Caco-2 (cell line): ENCODE measurements at regions not wholly inside any gene's neighbourhood (a gene's known extent, or its start where the extent isn't known, plus 50 kb on each side); places are given as distances from the start of the nearest gene placed in this dataset.
"Not testable (repeated sequence)": the region's sequence is repeated elsewhere in the genome, so short reads cannot be mapped to it uniquely, and the experiment has no call there.

Source experiments
- BruUV-seq: library from RNA; stranded (reverse); fragments of 400-500 nt; replicated peaks from 2 replicates; lab custom pipeline; 2021; lab: Mats Ljungman, UMichigan
- CTCF ChIA-PET: fragments of 300-600 bp; sonication (Branson Sonifier 250); formaldehyde crosslinking; loops from one replicate; lab custom pipeline; 2022; ENCODE audit warnings: antibody characterized with exemption; lab: Charles Lee
- POLR2A ChIA-PET: fragments of 300-600 bp; sonication (Branson Sonifier 250); formaldehyde crosslinking; loops from one replicate; lab custom pipeline; 2022; ENCODE audit warnings: antibody characterized with exemption; lab: Charles Lee
- DNase-seq, 2 experiments: peaks; one replicate each; pipeline versions ENCODE4 v3.0.0 to v3.0.0-alpha.2; 2020 to 2022
- H3K27me3 ChIP-seq: replicated peaks from 2 replicates; pipeline ENCODE4 v1.6.0; 2011; ENCODE audit warnings: low read length; ENCODE audit not compliant: control insufficient read depth, insufficient read depth
- H3K36me3 ChIP-seq: 2 replicates; pipeline ENCODE4 v1.5.1; 2011; ENCODE audit warnings: low read length; ENCODE audit not compliant: control insufficient read depth, insufficient read depth
- H3K4me1 ChIP-seq: fragments of 250-450 bp; sonication (Bioruptor Pico); 2 replicates; pipeline ENCODE4 v1.5.1; 2020; ENCODE audit warnings: mild to moderate bottlenecking
- H3K4me3 ChIP-seq: 2 replicates; pipeline ENCODE4 v1.5.1; 2011; ENCODE audit warnings: low read depth, mild to moderate bottlenecking, control low read depth, low read length
- H3K9me3 ChIP-seq: fragments of 250-450 bp; sonication (Bioruptor Pico); 2 replicates; pipeline ENCODE4 v1.5.1; 2020; ENCODE audit warnings: mild to moderate bottlenecking, moderate library complexity
- H3K27ac Mint-ChIP-seq: one replicate; pipeline ENCODE4 v1.8.0; 2022; ENCODE audit warnings: mixed read lengths; ENCODE audit not compliant: unreplicated experiment
- H3K27me3 Mint-ChIP-seq: one replicate; pipeline ENCODE4 v1.8.0; 2022; ENCODE audit warnings: mixed read lengths; ENCODE audit not compliant: insufficient read depth, unreplicated experiment
- H3K36me3 Mint-ChIP-seq: one replicate; pipeline ENCODE4 v1.8.0; 2022; ENCODE audit warnings: mild to moderate bottlenecking, mixed read lengths; ENCODE audit not compliant: insufficient read depth, unreplicated experiment
- H3K4me1 Mint-ChIP-seq: one replicate; pipeline ENCODE4 v1.8.0; 2022; ENCODE audit warnings: low read depth, mixed read lengths; ENCODE audit not compliant: unreplicated experiment
- H3K4me3 Mint-ChIP-seq: one replicate; pipeline ENCODE4 v1.8.0; 2022; ENCODE audit warnings: mild to moderate bottlenecking, moderate library complexity, mixed read lengths; ENCODE audit not compliant: unreplicated experiment
- H3K9me3 Mint-ChIP-seq: one replicate; pipeline ENCODE4 v1.8.0; 2022; ENCODE audit warnings: mixed read lengths; ENCODE audit not compliant: unreplicated experiment
- intact Hi-C: fragments of 100-400 bp; cut with micrococcal nuclease; formaldehyde crosslinking; loops from one replicate; pipeline ENCODE4 v1.10.0; 2022; ENCODE audit not compliant: unreplicated experiment
- TF ChIP-seq, protein P1 (sequence below), 2 experiments: fragments of 200-600 bp in 1 of 2; IDR thresholded peaks; 1 replicate in 1 of 2; 2 replicates in 1 of 2; pipeline versions ENCODE4 v1.5.1 to v1.8.0; 2011 to 2022; ENCODE audit warnings: antibody characterized with exemption in 1 of 2, control low read depth in 1 of 2, inconsistent platforms in 1 of 2, low read depth in 1 of 2, low read length in 1 of 2, mild to moderate bottlenecking in 1 of 2, moderate library complexity in 1 of 2; ENCODE audit not compliant: insufficient read depth in 1 of 2, severe bottlenecking in 1 of 2, unreplicated experiment in 1 of 2

DNA sequence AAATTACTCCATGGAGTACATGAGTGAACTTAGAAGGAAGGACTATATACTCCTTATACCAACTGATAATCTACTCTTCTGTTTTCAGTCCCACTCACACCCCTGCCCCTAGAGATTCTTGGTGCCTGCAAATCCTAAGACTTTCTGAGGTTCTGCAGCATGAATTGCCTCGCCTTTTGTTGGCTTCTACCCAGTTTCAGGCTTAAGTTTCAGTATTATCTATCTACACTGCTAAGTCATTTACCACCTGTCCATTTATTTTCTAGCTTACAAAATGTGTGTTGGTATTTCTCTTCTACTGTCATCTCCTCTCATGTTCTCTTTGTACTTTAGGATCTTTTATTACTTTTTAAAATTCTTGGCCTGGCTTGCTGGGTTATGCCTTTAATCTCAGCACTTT lies 94.4 kb upstream of the AMOT start:
- no peaks in the 10 kb centered on the region for H3K36me3 Mint-ChIP-seq
- Histone ChIP-seq H3K27me3 (no peaks in the 10 kb centered on the region), H3K4me1 (no peaks in the 10 kb centered on the region), H3K9me3 (no peaks in the 10 kb centered on the region), H3K36me3 (no peaks in the 10 kb centered on the region), H3K4me3 (no peak overlapping the region)
- H3K9me3 Mint-ChIP-seq = no peaks in the 10 kb centered on the region
- intact Hi-C loops = no loop called here
- no peaks in the 10 kb centered on the region for H3K4me1 Mint-ChIP-seq
- ChIA-PET CTCF (no interaction called here), POLR2A (no interaction called here)
- H3K27ac Mint-ChIP-seq = no peak overlapping the region
- TF ChIP-seq, protein P1, sequence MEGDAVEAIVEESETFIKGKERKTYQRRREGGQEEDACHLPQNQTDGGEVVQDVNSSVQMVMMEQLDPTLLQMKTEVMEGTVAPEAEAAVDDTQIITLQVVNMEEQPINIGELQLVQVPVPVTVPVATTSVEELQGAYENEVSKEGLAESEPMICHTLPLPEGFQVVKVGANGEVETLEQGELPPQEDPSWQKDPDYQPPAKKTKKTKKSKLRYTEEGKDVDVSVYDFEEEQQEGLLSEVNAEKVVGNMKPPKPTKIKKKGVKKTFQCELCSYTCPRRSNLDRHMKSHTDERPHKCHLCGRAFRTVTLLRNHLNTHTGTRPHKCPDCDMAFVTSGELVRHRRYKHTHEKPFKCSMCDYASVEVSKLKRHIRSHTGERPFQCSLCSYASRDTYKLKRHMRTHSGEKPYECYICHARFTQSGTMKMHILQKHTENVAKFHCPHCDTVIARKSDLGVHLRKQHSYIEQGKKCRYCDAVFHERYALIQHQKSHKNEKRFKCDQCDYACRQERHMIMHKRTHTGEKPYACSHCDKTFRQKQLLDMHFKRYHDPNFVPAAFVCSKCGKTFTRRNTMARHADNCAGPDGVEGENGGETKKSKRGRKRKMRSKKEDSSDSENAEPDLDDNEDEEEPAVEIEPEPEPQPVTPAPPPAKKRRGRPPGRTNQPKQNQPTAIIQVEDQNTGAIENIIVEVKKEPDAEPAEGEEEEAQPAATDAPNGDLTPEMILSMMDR (IDR thresholded peaks at IDR 0.05; ENCODE audit: insufficient read depth in 1 of 2, low read depth in 1 of 2, low read length in 1 of 2, severe bottlenecking in 1 of 2, unreplicated experiment in 1 of 2) = no peak
- no TSS peak for BruUV-seq
- no peak overlapping the region for H3K4me3 Mint-ChIP-seq
- no peak for DNase-seq
- H3K27me3 Mint-ChIP-seq = no peaks in the 10 kb centered on the region

DNA sequence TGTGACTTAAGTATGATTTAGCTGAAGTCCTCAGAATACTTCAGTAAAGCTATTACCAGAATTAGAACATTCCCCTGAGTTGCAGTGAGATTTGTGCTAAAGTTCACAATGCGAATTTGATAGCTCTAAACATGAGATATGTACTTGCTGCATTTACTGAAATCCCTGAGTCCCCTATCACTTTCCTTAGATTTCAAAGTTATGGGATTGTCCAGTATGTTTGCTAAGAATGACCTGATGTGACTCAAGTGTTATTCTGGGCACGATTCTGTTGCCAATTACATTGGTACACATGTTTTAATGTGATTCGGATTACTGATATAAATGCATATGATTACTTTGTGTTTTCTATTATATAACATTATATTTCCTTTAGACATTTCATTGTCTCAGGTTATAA lies 91.3 kb upstream of the AMOT start:
- H3K36me3 ChIP-seq = no peaks in the 10 kb centered on the region
- TF ChIP-seq, protein P1 (IDR thresholded peaks at IDR 0.05; ENCODE audit: insufficient read depth in 1 of 2, low read depth in 1 of 2, low read length in 1 of 2, severe bottlenecking in 1 of 2, unreplicated experiment in 1 of 2) = no peak
- no peak for DNase-seq
- no peaks in the 10 kb centered on the region for H3K4me1 ChIP-seq
- Mint-ChIP-seq H3K27ac (no peak overlapping the region), H3K27me3 (no peaks in the 10 kb centered on the region), H3K36me3 (no peaks in the 10 kb centered on the region), H3K4me1 (no peaks in the 10 kb centered on the region), H3K9me3 (no peaks in the 10 kb centered on the region), H3K4me3 (no peak overlapping the region)
- H3K9me3 ChIP-seq = no peaks in the 10 kb centered on the region
- ChIA-PET POLR2A (no interaction called here), CTCF (no interaction called here)
- no TSS peak for BruUV-seq
- intact Hi-C loops = no loop called here
- no peak overlapping the region for H3K4me3 ChIP-seq
- no peaks in the 10 kb centered on the region for H3K27me3 ChIP-seq

DNA sequence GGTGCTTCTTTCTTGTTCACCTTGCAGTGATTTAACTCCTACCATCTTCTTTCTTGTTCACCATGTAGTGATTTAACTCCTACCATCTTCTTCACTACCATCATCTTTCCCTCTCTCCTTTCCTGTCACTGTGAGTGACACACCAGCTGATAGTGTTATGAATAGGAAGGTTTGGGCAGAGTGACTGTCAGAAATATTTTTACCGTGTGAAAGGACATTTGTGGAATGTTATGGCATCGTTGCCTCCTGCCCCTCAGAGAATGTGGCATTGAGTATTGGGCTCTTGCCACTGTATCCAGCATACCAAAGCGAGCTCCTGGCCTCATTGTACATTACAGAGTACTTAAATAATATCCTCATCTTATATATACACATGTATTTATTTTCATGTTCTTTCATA lies 90.8 kb upstream of the AMOT start:
- Mint-ChIP-seq H3K4me3 (no peak overlapping the region), H3K27ac (no peak overlapping the region), H3K4me1 (no peaks in the 10 kb centered on the region), H3K27me3 (no peaks in the 10 kb centered on the region), H3K9me3 (no peaks in the 10 kb centered on the region), H3K36me3 (no peaks in the 10 kb centered on the region)
- no peaks in the 10 kb centered on the region for H3K36me3 ChIP-seq
- H3K9me3 ChIP-seq = no peaks in the 10 kb centered on the region
- TF ChIP-seq, protein P1 (IDR thresholded peaks at IDR 0.05; ENCODE audit: insufficient read depth in 1 of 2, low read depth in 1 of 2, low read length in 1 of 2, severe bottlenecking in 1 of 2, unreplicated experiment in 1 of 2) = no peak
- intact Hi-C loops = no loop called here
- H3K4me1 ChIP-seq = no peaks in the 10 kb centered on the region
- no TSS peak for BruUV-seq
- POLR2A ChIA-PET = no interaction called here
- no peak for DNase-seq
- H3K4me3 ChIP-seq = no peak overlapping the region
- no peaks in the 10 kb centered on the region for H3K27me3 ChIP-seq
- CTCF ChIA-PET = no interaction called here

DNA sequence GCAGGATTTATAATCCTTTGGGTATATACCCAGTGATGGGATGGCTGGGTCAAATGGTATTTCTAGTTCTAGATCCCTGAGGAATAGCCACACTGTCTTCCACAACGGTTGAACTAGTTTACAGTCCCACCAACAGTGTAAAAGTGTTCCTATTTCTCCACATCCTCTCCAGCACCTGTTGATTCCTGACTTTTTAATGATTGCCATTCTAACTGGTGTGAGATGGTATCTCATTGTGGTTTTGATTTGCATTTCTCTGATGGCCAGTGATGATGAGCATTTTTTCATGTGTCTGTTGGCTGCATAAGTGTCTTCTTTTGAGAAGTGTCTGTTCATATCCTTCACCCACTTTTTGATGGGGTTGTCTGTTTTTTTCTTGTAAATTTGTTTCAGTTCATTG lies 82.8 kb upstream of the AMOT start:
- H3K27ac Mint-ChIP-seq, H3K36me3 Mint-ChIP-seq, DNase-seq, H3K4me1 ChIP-seq, BruUV-seq, intact Hi-C loops, H3K9me3 ChIP-seq, H3K27me3 ChIP-seq, H3K4me3 Mint-ChIP-seq, H3K4me3 ChIP-seq, CTCF ChIA-PET, H3K4me1 Mint-ChIP-seq, H3K27me3 Mint-ChIP-seq, H3K9me3 Mint-ChIP-seq, POLR2A ChIA-PET, H3K36me3 ChIP-seq: not testable (repeated sequence)
